ENCODE measurements at regions not wholly inside any gene's neighbourhood (a gene's known extent, or its start where the extent isn't known, plus 50 kb on each side); places are given as distances from the start of the nearest gene placed in this dataset.

DNA sequence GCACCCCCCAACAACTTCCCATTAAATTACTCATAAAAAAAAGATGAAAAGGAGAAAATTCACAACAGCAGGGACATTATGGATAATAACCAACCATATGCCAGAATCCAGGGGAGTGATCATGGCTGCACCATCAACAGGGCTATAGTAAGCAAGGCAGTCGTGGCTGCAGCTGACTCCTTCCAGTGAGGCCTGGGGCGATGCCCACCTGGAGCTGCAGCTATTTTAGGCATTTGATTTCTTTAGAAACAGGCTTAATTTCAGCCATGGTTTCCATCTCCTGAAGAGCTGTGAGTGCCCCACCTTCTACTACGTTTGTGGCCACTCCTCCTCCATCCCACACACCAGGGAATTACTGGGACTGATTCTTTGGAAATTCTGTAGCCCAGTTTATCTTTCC, 84.0 kb downstream of the MINAR1 start:
- TF ChIP-seq, protein P1, sequence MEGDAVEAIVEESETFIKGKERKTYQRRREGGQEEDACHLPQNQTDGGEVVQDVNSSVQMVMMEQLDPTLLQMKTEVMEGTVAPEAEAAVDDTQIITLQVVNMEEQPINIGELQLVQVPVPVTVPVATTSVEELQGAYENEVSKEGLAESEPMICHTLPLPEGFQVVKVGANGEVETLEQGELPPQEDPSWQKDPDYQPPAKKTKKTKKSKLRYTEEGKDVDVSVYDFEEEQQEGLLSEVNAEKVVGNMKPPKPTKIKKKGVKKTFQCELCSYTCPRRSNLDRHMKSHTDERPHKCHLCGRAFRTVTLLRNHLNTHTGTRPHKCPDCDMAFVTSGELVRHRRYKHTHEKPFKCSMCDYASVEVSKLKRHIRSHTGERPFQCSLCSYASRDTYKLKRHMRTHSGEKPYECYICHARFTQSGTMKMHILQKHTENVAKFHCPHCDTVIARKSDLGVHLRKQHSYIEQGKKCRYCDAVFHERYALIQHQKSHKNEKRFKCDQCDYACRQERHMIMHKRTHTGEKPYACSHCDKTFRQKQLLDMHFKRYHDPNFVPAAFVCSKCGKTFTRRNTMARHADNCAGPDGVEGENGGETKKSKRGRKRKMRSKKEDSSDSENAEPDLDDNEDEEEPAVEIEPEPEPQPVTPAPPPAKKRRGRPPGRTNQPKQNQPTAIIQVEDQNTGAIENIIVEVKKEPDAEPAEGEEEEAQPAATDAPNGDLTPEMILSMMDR (conservative IDR thresholded peaks at IDR 0.05): no peak
- peaks cover 49% of the 10 kb centered on the region for H3K27me3 Mint-ChIP-seq
- no peak overlapping the region for H3K4me3 Mint-ChIP-seq
- H3K36me3 Mint-ChIP-seq: no peaks in the 10 kb centered on the region
- peaks cover 16% of the 10 kb centered on the region for H3K4me1 Mint-ChIP-seq (ENCODE audit: unreplicated experiment)
- DNase-seq (ENCODE audit: extremely low spot score, unreplicated experiment): no peak
- no peaks in the 10 kb centered on the region for H3K9me3 Mint-ChIP-seq
- no peak overlapping the region for H3K27ac Mint-ChIP-seq

DNA sequence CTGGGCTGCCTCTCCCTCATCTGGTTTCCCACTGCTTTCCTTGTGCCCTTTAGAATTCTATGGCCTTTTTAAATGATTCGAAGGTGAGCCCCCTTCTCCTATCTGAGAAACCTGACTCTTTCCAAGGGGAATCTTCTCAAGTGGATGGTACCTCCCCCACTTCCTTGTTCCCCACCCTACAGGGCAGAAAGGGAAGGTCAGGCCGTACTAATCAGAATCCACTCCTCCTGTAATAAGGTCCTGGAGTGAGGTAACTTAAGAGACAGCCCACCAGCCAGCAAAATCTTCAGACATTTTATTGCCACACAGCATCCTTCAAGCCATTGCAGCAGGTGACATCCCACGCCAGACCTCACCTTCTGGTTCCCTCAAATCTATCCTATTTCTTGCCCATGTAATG, 84.5 kb downstream of the MINAR1 start:
- no peak for DNase-seq (ENCODE audit: extremely low spot score, unreplicated experiment)
- TF ChIP-seq, protein P1 (conservative IDR thresholded peaks at IDR 0.05): peak; percentile 27
- Mint-ChIP-seq H3K4me3 (no peak overlapping the region), H3K27ac (no peak overlapping the region), H3K4me1 (ENCODE audit: unreplicated experiment) (peaks cover 16% of the 10 kb centered on the region), H3K27me3 (peaks cover 54% of the 10 kb centered on the region), H3K36me3 (no peaks in the 10 kb centered on the region), H3K9me3 (no peaks in the 10 kb centered on the region)

DNA sequence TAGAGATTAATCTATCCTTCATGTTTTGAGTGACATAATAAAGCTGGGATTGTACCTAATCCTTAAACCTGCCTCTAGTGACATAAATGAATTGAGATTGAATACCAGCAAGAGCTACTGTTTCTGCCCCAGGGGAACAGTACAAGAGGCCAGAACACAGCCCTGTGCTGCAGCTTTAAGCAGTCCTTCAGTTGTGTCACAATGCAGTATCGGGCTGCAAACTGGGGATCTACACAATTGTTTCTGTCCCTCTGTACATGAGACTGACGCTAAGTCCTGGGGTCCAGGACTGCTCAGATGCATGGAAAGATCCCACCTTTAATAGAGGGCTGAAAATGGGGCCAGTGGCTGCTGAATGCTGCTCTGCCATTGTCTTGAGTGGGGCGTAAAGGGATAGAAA, 87.5 kb downstream of the MINAR1 start:
- H3K9me3 Mint-ChIP-seq: no peaks in the 10 kb centered on the region

DNA sequence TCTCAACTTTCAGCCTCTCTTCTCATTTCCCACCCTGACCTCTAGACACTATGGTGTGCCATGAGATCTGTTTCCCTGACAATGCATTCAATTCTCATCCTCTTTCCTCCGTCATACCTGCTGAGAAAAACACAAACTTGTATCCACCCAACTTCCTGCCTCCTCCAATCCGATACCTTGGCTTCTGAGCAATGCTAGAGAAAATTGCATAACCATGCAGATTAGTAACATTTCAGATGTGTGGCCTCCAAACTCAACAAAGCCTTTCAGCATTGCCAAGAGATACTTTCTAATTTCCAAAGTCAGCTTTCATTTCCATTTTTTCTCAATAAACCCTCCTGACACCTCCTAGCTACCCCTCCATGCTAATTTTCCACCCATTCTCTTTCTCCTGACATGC, 88.5 kb downstream of the MINAR1 start:
- TF ChIP-seq, protein P1 (conservative IDR thresholded peaks at IDR 0.05): no peak
- no peaks in the 10 kb centered on the region for H3K36me3 Mint-ChIP-seq
- peaks cover 16% of the 10 kb centered on the region for H3K4me1 Mint-ChIP-seq (ENCODE audit: unreplicated experiment)
- peaks cover 58% of the 10 kb centered on the region for H3K27me3 Mint-ChIP-seq
- no peak overlapping the region for H3K27ac Mint-ChIP-seq
- H3K9me3 Mint-ChIP-seq: no peaks in the 10 kb centered on the region
- DNase-seq (ENCODE audit: extremely low spot score, unreplicated experiment): no peak
- H3K4me3 Mint-ChIP-seq: no peak overlapping the region

More for the DNA sequence above, 87.5 kb downstream of the MINAR1 start:
- Mint-ChIP-seq H3K36me3 (no peaks in the 10 kb centered on the region), H3K27ac (no peak overlapping the region), H3K27me3 (peaks cover 57% of the 10 kb centered on the region), H3K4me1 (ENCODE audit: unreplicated experiment) (peaks cover 16% of the 10 kb centered on the region), H3K4me3 (no peak overlapping the region)
- no peak for DNase-seq (ENCODE audit: extremely low spot score, unreplicated experiment)
- TF ChIP-seq, protein P1 (conservative IDR thresholded peaks at IDR 0.05): no peak

DNA sequence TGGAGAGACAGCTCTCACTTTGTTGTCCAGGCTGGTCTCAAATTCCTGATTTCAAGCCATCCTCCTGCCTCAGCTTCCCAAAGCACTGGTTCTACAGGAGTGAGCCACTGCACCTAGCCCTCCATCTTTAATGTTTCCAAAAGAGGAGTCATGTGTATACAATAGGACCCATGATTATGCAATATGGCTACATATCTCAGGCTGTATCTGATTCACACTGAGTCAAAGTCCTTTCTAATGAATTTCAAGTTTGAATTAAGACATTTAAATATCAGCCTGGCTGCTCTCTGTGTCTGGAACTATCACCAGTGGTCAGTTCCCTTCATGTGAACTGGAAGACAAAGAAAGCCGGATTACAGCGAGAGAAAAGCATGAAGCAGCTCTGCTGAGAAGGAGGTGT, 90.5 kb downstream of the MINAR1 start:
- Mint-ChIP-seq H3K27me3 (peaks cover 44% of the 10 kb centered on the region), H3K27ac (no peak overlapping the region), H3K9me3 (no peaks in the 10 kb centered on the region), H3K4me3 (no peak overlapping the region), H3K4me1 (ENCODE audit: unreplicated experiment) (peaks cover 16% of the 10 kb centered on the region), H3K36me3 (no peaks in the 10 kb centered on the region)
- TF ChIP-seq, protein P1 (conservative IDR thresholded peaks at IDR 0.05): no peak
- no peak for DNase-seq (ENCODE audit: extremely low spot score, unreplicated experiment)

DNA sequence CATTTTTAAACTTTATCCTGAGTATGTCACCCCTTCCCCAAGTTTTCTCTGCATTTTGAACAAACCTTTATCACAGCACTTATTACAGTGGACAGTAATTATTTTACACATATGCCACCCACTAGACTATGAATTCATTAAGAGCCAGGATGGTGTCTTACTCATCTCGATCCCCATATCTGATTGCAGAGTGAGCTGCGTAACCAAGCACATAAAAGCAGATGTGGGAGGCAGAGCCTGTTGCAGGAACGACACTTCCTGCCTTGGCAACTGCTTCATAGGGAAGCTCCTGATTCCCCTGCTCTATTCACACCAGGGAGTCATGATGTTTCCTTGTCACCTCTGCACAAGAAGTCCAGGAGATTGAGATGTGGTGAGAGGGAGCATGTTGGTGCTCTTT, 91.1 kb downstream of the MINAR1 start:
- TF ChIP-seq, protein P1 (conservative IDR thresholded peaks at IDR 0.05): no peak
- peaks cover 16% of the 10 kb centered on the region for H3K4me1 Mint-ChIP-seq (ENCODE audit: unreplicated experiment)
- H3K4me3 Mint-ChIP-seq: no peak overlapping the region
- H3K27me3 Mint-ChIP-seq: peaks cover 39% of the 10 kb centered on the region
- DNase-seq (ENCODE audit: extremely low spot score, unreplicated experiment): no peak
- no peaks in the 10 kb centered on the region for H3K36me3 Mint-ChIP-seq
- no peaks in the 10 kb centered on the region for H3K9me3 Mint-ChIP-seq
- no peak overlapping the region for H3K27ac Mint-ChIP-seq
